Smooth muscle cell (in vitro differentiated cells): ENCODE measurements at regions not wholly inside any gene's neighbourhood (a gene's known extent, or its start where the extent isn't known, plus 50 kb on each side); places are given as distances from the start of the nearest gene placed in this dataset.

Experiments
- DNase-seq: peaks from one replicate; lab custom pipeline; 2025; ENCODE audit not compliant: unreplicated experiment; lab: John Stamatoyannopoulos, UW
- H2AFZ ChIP-seq: fragments of 200-600 bp; sonication (generic); 2 replicates; pipeline ENCODE4 v1.6.0; 2016; ENCODE audit warnings: antibody characterized with exemption, low read depth, mild to moderate bottlenecking
- H3F3A ChIP-seq: fragments of 200-600 bp; sonication (generic); 2 replicates; pipeline ENCODE4 v1.6.0; 2017; ENCODE audit warnings: antibody characterized with exemption, low read depth
- H3K27ac ChIP-seq: fragments of 200-600 bp; sonication (generic); 2 replicates; pipeline ENCODE4 v1.5.1; 2016; ENCODE audit warnings: low read depth, mild to moderate bottlenecking
- H3K27me3 ChIP-seq: fragments of 200-600 bp; sonication (generic); 2 replicates; pipeline ENCODE4 v1.6.1; 2016; ENCODE audit warnings: low read depth, mild to moderate bottlenecking
- H3K36me3 ChIP-seq: fragments of 200-600 bp; sonication (generic); 2 replicates; pipeline ENCODE4 v1.5.1; 2016; ENCODE audit warnings: low read depth
- H3K4me1 ChIP-seq: fragments of 200-600 bp; sonication (generic); 2 replicates; pipeline ENCODE4 v1.5.1; 2016; ENCODE audit warnings: low read depth
- H3K4me2 ChIP-seq: fragments of 200-600 bp; sonication (generic); 2 replicates; pipeline ENCODE4 v1.6.0; 2016; ENCODE audit warnings: mild to moderate bottlenecking
- H3K4me3 ChIP-seq: fragments of 200-600 bp; sonication (generic); 2 replicates; pipeline ENCODE4 v1.5.1; 2016; ENCODE audit warnings: mild to moderate bottlenecking
- H3K79me2 ChIP-seq: fragments of 200-600 bp; sonication (generic); 2 replicates; pipeline ENCODE4 v1.6.0; 2016; ENCODE audit warnings: low read depth, mild to moderate bottlenecking
- H3K9ac ChIP-seq: fragments of 200-600 bp; sonication (generic); 2 replicates; pipeline ENCODE4 v1.6.0; 2016; ENCODE audit warnings: low read depth
- H3K9me3 ChIP-seq: fragments of 200-600 bp; sonication (generic); replicated peaks from 2 replicates; pipeline ENCODE4 v1.5.1; 2016; ENCODE audit warnings: low read depth
- H4K20me1 ChIP-seq: fragments of 200-600 bp; sonication (generic); 2 replicates; pipeline ENCODE4 v1.6.0; 2016; ENCODE audit warnings: low read depth
- CTCF ChIP-seq: fragments of 200-600 bp; sonication (generic); IDR thresholded peaks from 2 replicates; pipeline ENCODE4 v1.5.1; 2017; ENCODE audit warnings: borderline replicate concordance, mild to moderate bottlenecking, antibody characterized with exemption; ENCODE audit not compliant: insufficient read depth, poor library complexity, severe bottlenecking
- WGBS: methylation state at CpG from one replicate; pipeline ENCODE4 v1.1.7; 2016; ENCODE audit warnings: low lambda C conversion rate; 5-methylcytosine and 5-hydroxymethylcytosine counted together

GRCh38 chr10:83427101-83427500 lies 712.2 kb upstream of the GHITM start:
- WGBS, result 59% methylated on average over 4 of the region's 4 CpGs

GRCh38 chr10:83432261-83433045 lies 706.9 kb upstream of the GHITM start:
- Histone ChIP-seq H3K4me1 (no peaks in the 10 kb centered on the region), H4K20me1 (no peaks in the 10 kb centered on the region), H2AFZ (no peak overlapping the region), H3K9ac (no peak overlapping the region), H3K4me2 (no peak overlapping the region), H3K79me2 (no peaks in the 10 kb centered on the region), H3K27ac (no peak overlapping the region), H3K4me3 (no peak overlapping the region), H3F3A (no peaks in the 10 kb centered on the region), H3K36me3 (no peaks in the 10 kb centered on the region), H3K9me3 (no peaks in the 10 kb centered on the region), H3K27me3 (no peaks in the 10 kb centered on the region)
- no peak for DNase-seq
- WGBS, result 83% methylated on average over 8 of the region's 8 CpGs
- no peak for TF ChIP-seq CTCF

More at GRCh38 chr10:83427101-83427500, 712.2 kb upstream of the GHITM start:
- H3K4me2 ChIP-seq, result no peak overlapping the region
- no peak for DNase-seq
- no peaks in the 10 kb centered on the region for H3K4me1 ChIP-seq
- no peaks in the 10 kb centered on the region for H3K79me2 ChIP-seq
- H3K9me3 ChIP-seq, result no peaks in the 10 kb centered on the region
- H3F3A ChIP-seq, result no peaks in the 10 kb centered on the region
- no peak overlapping the region for H3K27ac ChIP-seq
- H3K36me3 ChIP-seq, result no peaks in the 10 kb centered on the region
- H3K9ac ChIP-seq, result no peak overlapping the region
- no peak overlapping the region for H3K4me3 ChIP-seq
- H2AFZ ChIP-seq, result no peak overlapping the region
- TF ChIP-seq CTCF, result no peak
- no peaks in the 10 kb centered on the region for H3K27me3 ChIP-seq
- H4K20me1 ChIP-seq, result no peaks in the 10 kb centered on the region

DNA sequence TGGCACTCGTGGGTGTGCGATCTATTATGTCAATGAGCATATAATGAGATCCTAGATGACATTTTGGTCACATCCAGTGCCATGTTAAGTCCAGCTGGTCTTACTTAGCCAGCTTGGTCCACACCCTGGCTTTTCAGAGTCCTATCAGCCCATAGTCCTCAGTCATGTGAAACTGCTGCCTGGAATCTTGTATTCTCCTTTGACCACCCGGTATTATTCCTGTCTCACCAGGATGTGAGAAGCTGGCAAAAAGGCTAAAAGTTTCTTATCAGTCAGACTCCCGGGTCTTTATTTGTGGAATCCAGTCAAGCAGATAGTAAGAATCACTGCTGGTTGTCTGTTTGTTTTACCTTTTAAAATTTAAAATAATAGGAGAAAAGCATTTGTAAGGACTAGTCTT lies 705.6 kb upstream of the GHITM start:
- H3K79me2 ChIP-seq, result no peaks in the 10 kb centered on the region
- H3K9me3 ChIP-seq, result no peaks in the 10 kb centered on the region
- no peak overlapping the region for H3K4me2 ChIP-seq
- peak overlapping the region; percentile 54 for H2AFZ ChIP-seq
- H3K27me3 ChIP-seq, result no peaks in the 10 kb centered on the region
- H3F3A ChIP-seq, result no peaks in the 10 kb centered on the region
- no peak overlapping the region for H3K27ac ChIP-seq
- H3K4me1 ChIP-seq, result no peaks in the 10 kb centered on the region
- no peaks in the 10 kb centered on the region for H4K20me1 ChIP-seq
- H3K4me3 ChIP-seq, result no peak overlapping the region
- no peak overlapping the region for H3K9ac ChIP-seq
- no peaks in the 10 kb centered on the region for H3K36me3 ChIP-seq
- DNase-seq, result no peak
- 67% methylated on average over 4 of the region's 4 CpGs for WGBS
- no peak for TF ChIP-seq CTCF

- DNase-seq, result no peak
- no peaks in the 10 kb centered on the region for H3K36me3 ChIP-seq
- no peak overlapping the region for H3K9ac ChIP-seq
- no peak overlapping the region for H2AFZ ChIP-seq
- WGBS, result 100% methylated on average over 1 of the region's 1 CpG
- no peaks in the 10 kb centered on the region for H4K20me1 ChIP-seq
- H3K27ac ChIP-seq, result no peak overlapping the region
- no peaks in the 10 kb centered on the region for H3K9me3 ChIP-seq
- no peaks in the 10 kb centered on the region for H3K27me3 ChIP-seq
- H3K4me1 ChIP-seq, result no peaks in the 10 kb centered on the region
- no peaks in the 10 kb centered on the region for H3F3A ChIP-seq
- H3K4me3 ChIP-seq, result no peak overlapping the region
- H3K4me2 ChIP-seq, result no peak overlapping the region
- H3K79me2 ChIP-seq, result no peaks in the 10 kb centered on the region
- TF ChIP-seq CTCF, result no peak
Measured at GRCh38 chr10:83448013-83448412, 691.3 kb upstream of the GHITM start.
